Suprapubic skin (tissue), 3 donors: ENCODE measurements at regions not wholly inside any gene's neighbourhood (a gene's known extent, or its start where the extent isn't known, plus 50 kb on each side); places are given as distances from the start of the nearest gene placed in this dataset.

Experiments used
- EP300 ChIP-seq: sonication (generic); formaldehyde crosslinking; IDR thresholded peaks from one replicate; pipeline ENCODE4 v1.6.1; 2017; ENCODE audit warnings: antibody characterized with exemption
- POLR2A ChIP-seq, 2 donors: fragments of 450-650 bp; IDR thresholded peaks; one replicate each; pipeline ENCODE4 v1.6.1; 2017; ENCODE audit warnings: antibody characterized with exemption in 2 of 2, mild to moderate bottlenecking in 2 of 2, moderate library complexity in 2 of 2
- TF ChIP-seq, protein P1 (sequence below), 2 donors: fragments of 200-600 bp in 1 of 2; fragments of 450-650 bp in 1 of 2; sonication (generic) in 1 of 2; IDR thresholded peaks; one replicate each; pipeline ENCODE4 v1.5.1; 2016 to 2019; ENCODE audit warnings: antibody characterized with exemption in 2 of 2, mild to moderate bottlenecking in 1 of 2, moderate library complexity in 1 of 2

DNA sequence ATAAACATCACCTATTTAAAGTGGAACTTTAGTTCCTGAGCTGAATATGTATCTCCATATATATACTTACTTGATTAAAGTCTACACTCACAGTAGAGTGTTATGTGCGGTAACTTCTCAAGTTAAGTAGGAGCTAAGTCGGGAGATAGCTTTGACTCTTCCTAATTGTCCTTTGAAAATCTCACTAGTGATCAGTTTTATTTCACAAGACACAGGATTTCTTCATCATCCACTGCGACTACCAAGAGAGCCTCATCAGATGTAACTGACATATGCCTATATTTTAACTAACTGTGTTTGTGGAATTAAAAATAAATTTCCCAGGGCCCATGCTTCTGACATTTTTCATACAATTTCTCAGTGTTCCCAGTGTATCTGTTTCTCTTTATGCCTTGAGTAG lies 1664.0 kb downstream of the EFNB2 start:
- TF ChIP-seq, protein P1, sequence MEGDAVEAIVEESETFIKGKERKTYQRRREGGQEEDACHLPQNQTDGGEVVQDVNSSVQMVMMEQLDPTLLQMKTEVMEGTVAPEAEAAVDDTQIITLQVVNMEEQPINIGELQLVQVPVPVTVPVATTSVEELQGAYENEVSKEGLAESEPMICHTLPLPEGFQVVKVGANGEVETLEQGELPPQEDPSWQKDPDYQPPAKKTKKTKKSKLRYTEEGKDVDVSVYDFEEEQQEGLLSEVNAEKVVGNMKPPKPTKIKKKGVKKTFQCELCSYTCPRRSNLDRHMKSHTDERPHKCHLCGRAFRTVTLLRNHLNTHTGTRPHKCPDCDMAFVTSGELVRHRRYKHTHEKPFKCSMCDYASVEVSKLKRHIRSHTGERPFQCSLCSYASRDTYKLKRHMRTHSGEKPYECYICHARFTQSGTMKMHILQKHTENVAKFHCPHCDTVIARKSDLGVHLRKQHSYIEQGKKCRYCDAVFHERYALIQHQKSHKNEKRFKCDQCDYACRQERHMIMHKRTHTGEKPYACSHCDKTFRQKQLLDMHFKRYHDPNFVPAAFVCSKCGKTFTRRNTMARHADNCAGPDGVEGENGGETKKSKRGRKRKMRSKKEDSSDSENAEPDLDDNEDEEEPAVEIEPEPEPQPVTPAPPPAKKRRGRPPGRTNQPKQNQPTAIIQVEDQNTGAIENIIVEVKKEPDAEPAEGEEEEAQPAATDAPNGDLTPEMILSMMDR (IDR thresholded peaks at IDR 0.05): no peak
- no peak for TF ChIP-seq POLR2A (IDR thresholded peaks at IDR 0.05)
- TF ChIP-seq EP300: no peak
